ENCODE measurements at regions not wholly inside any gene's neighbourhood (a gene's known extent, or its start where the extent isn't known, plus 50 kb on each side); places are given as distances from the start of the nearest gene placed in this dataset.

DNA sequence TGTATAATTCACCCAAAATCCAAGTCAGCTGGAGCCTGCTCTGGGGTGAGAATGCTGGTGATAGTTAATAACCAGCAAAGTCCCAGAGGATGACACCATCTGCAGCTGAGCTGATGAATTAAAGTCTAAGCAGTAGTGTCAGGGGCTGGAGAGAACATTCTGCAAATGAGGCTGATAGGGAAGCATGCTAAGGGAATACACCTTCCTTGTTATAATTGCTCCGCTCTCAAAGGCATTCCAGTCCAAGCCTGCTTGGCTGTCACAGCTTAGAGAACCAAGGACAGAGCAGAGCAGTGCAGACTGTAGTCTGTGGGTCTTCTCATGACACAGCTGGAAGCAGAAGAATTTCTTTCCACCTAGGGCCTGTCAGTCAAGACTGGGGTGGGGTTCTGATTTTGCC, 283.1 kb downstream of the SIPA1L2 start:
- TF ChIP-seq CTCF (IDR thresholded peaks at IDR 0.05) (no peak), TCF12 (IDR thresholded peaks at IDR 0.05) (no peak), RAD21 (IDR thresholded peaks at IDR 0.05; ENCODE audit: low read length) (no peak), TAF1 (IDR thresholded peaks at IDR 0.05; ENCODE audit: borderline replicate concordance, low read depth, low read length) (no peak), FOXM1 (IDR thresholded peaks at IDR 0.05; ENCODE audit: low read depth) (no peak), POLR2AphosphoS5 (IDR thresholded peaks at IDR 0.05; ENCODE audit: low read depth, low read length) (no peak), FOXJ3 (CRISPR knock-in tag; IDR thresholded peaks at IDR 0.05) (no peak), YY1 (IDR thresholded peaks at IDR 0.05; ENCODE audit: low read depth) (no peak)

All from SK-N-SH (cell line).